Ovary (tissue), 3 donors: ENCODE measurements at regions not wholly inside any gene's neighbourhood (a gene's known extent, or its start where the extent isn't known, plus 50 kb on each side); places are given as distances from the start of the nearest gene placed in this dataset.

Experiments
- CTCF ChIP-seq, 3 donors: fragments of 450-650 bp in 2 of 3; fragments of 200-600 bp in 1 of 3; IDR thresholded peaks; one replicate each; pipeline versions ENCODE4 v1.5.1 to v1.8.0; 2016 to 2022; ENCODE audit warnings: antibody characterized with exemption in 3 of 3, mild to moderate bottlenecking in 1 of 3
- POLR2A ChIP-seq: fragments of 450-650 bp; IDR thresholded peaks from one replicate; pipeline ENCODE4 v1.6.1; 2017; ENCODE audit warnings: antibody characterized with exemption, mild to moderate bottlenecking, moderate library complexity
- donor health status: DM: no; HTN: no; CAD: no.

- TF ChIP-seq POLR2A = no peak
- TF ChIP-seq CTCF (IDR thresholded peaks at IDR 0.05) = no peak
Measured at GRCh38 chr9:113665064-113665463, 201.5 kb downstream of the RGS3 start.
